Stimulated activated CD4-positive, alpha-beta T cell treated with anti-CD3 and anti-CD28 coated beads, Interleukin-4, amount 100 ng/mL, for 4 hours (primary cell): ENCODE measurements at regions not wholly inside any gene's neighbourhood (a gene's known extent, or its start where the extent isn't known, plus 50 kb on each side); places are given as distances from the start of the nearest gene placed in this dataset.
A peak's percentile ranks its signal among the peaks of the same experiment; 100 is the strongest.
"Not testable (repeated sequence)": the region's sequence is repeated elsewhere in the genome, so short reads cannot be mapped to it uniquely, and the experiment has no call there.

Experiments used
- DNase-seq, 2 experiments: peaks; one replicate each; pipeline ENCODE4 v3.0.0-alpha.2; 2020

- DNase-seq: no peak
These were observed 57.8 kb upstream of the ANKRD30A start for GRCh38 chr10:37067576-37067975.

- not testable (repeated sequence) for DNase-seq
These were observed 63.1 kb upstream of the ANKRD30A start for GRCh38 chr10:37062296-37062695.

GRCh38 chr10:37057261-37057660 lies 68.1 kb upstream of the ANKRD30A start:
- DNase-seq: no peak

GRCh38 chr10:37053476-37053875 lies 71.9 kb upstream of the ANKRD30A start:
- no peak for DNase-seq

- DNase-seq: not testable (repeated sequence)
These were observed 75.4 kb upstream of the ANKRD30A start for GRCh38 chr10:37049982-37050381.

GRCh38 chr10:37044319-37044718 lies 81.1 kb upstream of the ANKRD30A start:
- not testable (repeated sequence) for DNase-seq

GRCh38 chr10:37035853-37036252 lies 89.5 kb upstream of the ANKRD30A start:
- DNase-seq: no peak

- DNase-seq: no peak
These were observed 109.9 kb upstream of the ANKRD30A start for GRCh38 chr10:37015498-37015897.

- DNase-seq: no peak
These were observed 114.7 kb upstream of the ANKRD30A start for GRCh38 chr10:37010741-37011140.

- not testable (repeated sequence) for DNase-seq
These were observed 117.1 kb upstream of the ANKRD30A start for GRCh38 chr10:37008276-37008675.

- DNase-seq: no peak
These were observed 122.3 kb upstream of the ANKRD30A start for GRCh38 chr10:37003126-37003525.

- DNase-seq: not testable (repeated sequence)
These were observed 129.6 kb upstream of the ANKRD30A start for GRCh38 chr10:36995806-36996205.

- no peak for DNase-seq
These were observed 130.5 kb upstream of the ANKRD30A start for GRCh38 chr10:36994886-36995285.

GRCh38 chr10:36989233-36989632 lies 136.2 kb upstream of the ANKRD30A start:
- no peak for DNase-seq

- DNase-seq: no peak
These were observed 178.8 kb upstream of the ANKRD30A start for GRCh38 chr10:36946598-36946997.

GRCh38 chr10:36943544-36943943 lies 181.9 kb upstream of the ANKRD30A start:
- no peak for DNase-seq

- DNase-seq: no peak
These were observed 182.8 kb upstream of the ANKRD30A start for GRCh38 chr10:36942616-36943015.

- DNase-seq: no peak
These were observed 222.4 kb upstream of the ANKRD30A start for GRCh38 chr10:36903040-36903439.

- DNase-seq: no peak
These were observed 225.7 kb upstream of the ANKRD30A start for GRCh38 chr10:36899652-36900051.

GRCh38 chr10:36888925-36889573 lies 236.3 kb upstream of the ANKRD30A start:
- DNase-seq: peak; percentile 14 to 31

GRCh38 chr10:36886303-36886891 lies 239.0 kb upstream of the ANKRD30A start:
- no peak for DNase-seq

GRCh38 chr10:36885746-36886145 lies 239.7 kb upstream of the ANKRD30A start:
- DNase-seq: no peak

- no peak for DNase-seq
These were observed 242.6 kb upstream of the ANKRD30A start for GRCh38 chr10:36882781-36883180.

- no peak for DNase-seq
These were observed 244.5 kb upstream of the ANKRD30A start for GRCh38 chr10:36880898-36881297.
